ENCODE measurements at regions not wholly inside any gene's neighbourhood (a gene's known extent, or its start where the extent isn't known, plus 50 kb on each side); places are given as distances from the start of the nearest gene placed in this dataset.

DNA sequence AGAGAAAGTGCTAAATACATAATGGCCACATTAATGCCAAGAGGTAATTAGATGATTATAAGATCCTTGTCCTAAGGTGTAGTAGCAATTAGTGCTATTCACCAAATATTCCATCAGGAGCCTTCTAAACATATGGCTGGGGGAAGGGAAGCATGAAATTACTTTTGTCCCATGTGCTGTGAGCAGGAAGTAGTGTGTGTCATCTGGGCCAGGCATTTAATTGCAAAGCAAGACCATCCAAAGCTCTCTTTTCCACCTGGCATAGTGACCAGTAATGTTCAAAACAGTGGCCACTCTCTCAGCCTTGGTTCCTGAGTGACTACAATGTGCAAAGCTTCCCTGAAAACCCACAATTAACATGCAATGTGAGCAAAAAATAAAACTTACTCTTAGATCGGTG lies 144.2 kb upstream of the FAM241A start:
- intact Hi-C loops (cut with DNase I): no loop called here
- TF ChIP-seq, protein P1, sequence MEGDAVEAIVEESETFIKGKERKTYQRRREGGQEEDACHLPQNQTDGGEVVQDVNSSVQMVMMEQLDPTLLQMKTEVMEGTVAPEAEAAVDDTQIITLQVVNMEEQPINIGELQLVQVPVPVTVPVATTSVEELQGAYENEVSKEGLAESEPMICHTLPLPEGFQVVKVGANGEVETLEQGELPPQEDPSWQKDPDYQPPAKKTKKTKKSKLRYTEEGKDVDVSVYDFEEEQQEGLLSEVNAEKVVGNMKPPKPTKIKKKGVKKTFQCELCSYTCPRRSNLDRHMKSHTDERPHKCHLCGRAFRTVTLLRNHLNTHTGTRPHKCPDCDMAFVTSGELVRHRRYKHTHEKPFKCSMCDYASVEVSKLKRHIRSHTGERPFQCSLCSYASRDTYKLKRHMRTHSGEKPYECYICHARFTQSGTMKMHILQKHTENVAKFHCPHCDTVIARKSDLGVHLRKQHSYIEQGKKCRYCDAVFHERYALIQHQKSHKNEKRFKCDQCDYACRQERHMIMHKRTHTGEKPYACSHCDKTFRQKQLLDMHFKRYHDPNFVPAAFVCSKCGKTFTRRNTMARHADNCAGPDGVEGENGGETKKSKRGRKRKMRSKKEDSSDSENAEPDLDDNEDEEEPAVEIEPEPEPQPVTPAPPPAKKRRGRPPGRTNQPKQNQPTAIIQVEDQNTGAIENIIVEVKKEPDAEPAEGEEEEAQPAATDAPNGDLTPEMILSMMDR (IDR thresholded peaks at IDR 0.05): no peak
- H3K9me3 ChIP-seq: no peaks in the 10 kb centered on the region

DNA sequence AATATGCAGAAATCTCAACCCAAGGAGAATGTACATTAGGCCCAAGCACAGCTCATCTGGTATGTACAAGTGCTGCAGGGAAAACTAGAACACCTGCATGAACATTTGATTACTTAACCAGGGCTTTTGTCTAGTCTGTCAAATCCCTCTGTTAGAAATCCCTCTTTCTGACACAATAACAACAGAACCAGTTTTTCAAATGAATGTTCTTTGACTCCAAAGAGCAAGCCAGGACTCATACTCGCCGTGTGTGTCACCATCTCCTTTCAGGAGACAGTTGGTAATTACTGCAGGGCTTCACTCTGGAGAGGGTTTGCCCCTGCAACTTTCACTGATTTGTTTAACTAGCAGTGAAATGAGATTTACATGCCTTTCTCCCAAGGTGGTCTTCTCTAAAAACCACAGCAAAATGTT lies 143.0 kb upstream of the FAM241A start:
- Histone ChIP-seq H3K4me1 (no peaks in the 10 kb centered on the region), H3K4me3 (no peak overlapping the region), H3K27ac (no peak overlapping the region), H3K36me3 (no peaks in the 10 kb centered on the region), H3K27me3 (no peaks in the 10 kb centered on the region), H3K9me3 (no peaks in the 10 kb centered on the region)
- no peak for DNase-seq (ENCODE audit: low spot score in 2 of 2)
- intact Hi-C loops (cut with DNase I): no loop called here
- TF ChIP-seq, protein P1 (IDR thresholded peaks at IDR 0.05): no peak

More for the DNA sequence above, 144.2 kb upstream of the FAM241A start:
- Histone ChIP-seq H3K4me1 (no peaks in the 10 kb centered on the region), H3K36me3 (no peaks in the 10 kb centered on the region), H3K27me3 (no peaks in the 10 kb centered on the region), H3K27ac (no peak overlapping the region), H3K4me3 (no peak overlapping the region)
- DNase-seq (ENCODE audit: low spot score in 2 of 2): no peak

DNA sequence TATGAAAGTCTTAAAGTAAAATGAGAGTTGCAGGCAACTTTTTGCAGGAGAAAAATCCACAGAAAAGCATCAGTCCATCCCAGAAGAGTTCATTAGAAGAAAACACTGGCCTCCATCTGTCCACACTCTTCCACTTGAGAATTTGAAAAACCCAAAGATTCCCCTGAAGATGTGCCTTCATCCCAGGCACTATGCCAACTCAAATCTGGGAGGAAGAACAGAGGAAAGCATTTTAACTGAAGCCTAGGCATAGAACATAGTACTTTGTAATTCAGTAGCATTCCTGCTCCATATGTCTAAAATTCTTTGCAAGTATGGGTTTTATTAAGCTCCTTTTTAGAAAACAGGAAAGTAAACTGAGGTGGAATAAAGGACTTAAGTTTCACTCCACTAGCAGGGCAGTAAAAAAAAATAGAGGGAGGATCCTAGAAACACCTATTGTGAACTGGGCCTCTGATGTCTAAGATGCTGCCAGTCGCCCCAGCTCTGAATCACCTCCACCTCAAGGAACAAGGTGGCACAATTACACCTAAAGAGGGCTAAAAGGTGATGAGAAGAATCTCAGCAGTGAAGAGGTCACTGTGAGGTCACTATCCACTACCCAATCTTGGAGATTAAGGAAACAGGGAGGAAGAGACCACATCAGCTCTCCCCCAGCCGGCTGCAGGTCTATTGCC lies 141.9 kb upstream of the FAM241A start:
- no peak overlapping the region for H3K4me3 ChIP-seq
- H3K36me3 ChIP-seq: no peaks in the 10 kb centered on the region
- TF ChIP-seq, protein P1 (IDR thresholded peaks at IDR 0.05): no peak
- DNase-seq (ENCODE audit: low spot score in 2 of 2): no peak
- no peaks in the 10 kb centered on the region for H3K27me3 ChIP-seq
- intact Hi-C loops (cut with DNase I): no loop called here
- H3K9me3 ChIP-seq: no peaks in the 10 kb centered on the region
- H3K27ac ChIP-seq: no peak overlapping the region
- H3K4me1 ChIP-seq: no peaks in the 10 kb centered on the region

DNA sequence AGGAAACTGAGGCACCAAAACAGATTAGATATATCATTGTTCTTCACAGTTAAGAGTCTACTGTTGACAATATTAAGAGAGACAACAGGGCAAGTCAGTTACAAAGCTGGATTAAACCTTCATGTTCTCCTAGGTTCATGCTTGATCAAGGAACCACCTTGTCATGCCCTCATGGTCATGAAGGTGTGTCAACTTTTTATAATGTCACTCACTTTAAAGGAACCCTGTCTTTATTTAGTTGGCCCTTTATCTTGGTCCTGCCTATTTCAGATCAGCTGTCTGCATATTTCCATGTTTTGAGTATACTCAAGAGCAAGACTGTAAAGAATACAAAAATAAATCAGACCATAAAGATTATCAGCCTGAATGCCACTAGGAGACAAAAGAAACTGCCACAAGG lies 140.2 kb upstream of the FAM241A start:
- no peak for DNase-seq (ENCODE audit: low spot score in 2 of 2)
- Histone ChIP-seq H3K36me3 (no peaks in the 10 kb centered on the region), H3K4me3 (no peak overlapping the region), H3K4me1 (no peaks in the 10 kb centered on the region), H3K27ac (no peak overlapping the region), H3K27me3 (no peaks in the 10 kb centered on the region), H3K9me3 (no peaks in the 10 kb centered on the region)
- intact Hi-C loops (cut with DNase I): no loop called here
- TF ChIP-seq, protein P1 (IDR thresholded peaks at IDR 0.05): no peak

DNA sequence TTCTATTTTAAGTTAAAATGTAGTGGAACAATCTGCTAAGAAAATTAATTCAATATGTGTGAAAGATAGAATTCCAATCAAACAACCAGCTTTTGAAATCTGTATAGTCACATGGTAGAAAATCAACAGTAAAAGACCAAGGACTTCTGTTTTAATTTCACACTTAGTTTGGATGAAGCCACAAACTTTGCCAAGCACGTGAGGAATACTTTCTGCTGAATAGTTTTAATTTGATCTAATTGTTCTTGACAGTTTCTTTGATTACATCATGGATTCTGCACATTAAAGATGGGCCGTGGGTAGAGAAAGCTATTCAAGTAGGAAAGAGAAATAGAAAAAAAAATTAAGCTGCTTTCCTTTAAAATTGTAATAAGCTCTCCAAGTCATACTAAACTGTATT lies 137.9 kb upstream of the FAM241A start:
- Histone ChIP-seq H3K27ac (no peak overlapping the region), H3K4me3 (no peak overlapping the region), H3K36me3 (no peaks in the 10 kb centered on the region), H3K27me3 (no peaks in the 10 kb centered on the region), H3K9me3 (no peaks in the 10 kb centered on the region), H3K4me1 (no peaks in the 10 kb centered on the region)
- DNase-seq (ENCODE audit: low spot score in 2 of 2): no peak
- intact Hi-C loops (cut with DNase I): no loop called here
- TF ChIP-seq, protein P1 (IDR thresholded peaks at IDR 0.05): no peak

DNA sequence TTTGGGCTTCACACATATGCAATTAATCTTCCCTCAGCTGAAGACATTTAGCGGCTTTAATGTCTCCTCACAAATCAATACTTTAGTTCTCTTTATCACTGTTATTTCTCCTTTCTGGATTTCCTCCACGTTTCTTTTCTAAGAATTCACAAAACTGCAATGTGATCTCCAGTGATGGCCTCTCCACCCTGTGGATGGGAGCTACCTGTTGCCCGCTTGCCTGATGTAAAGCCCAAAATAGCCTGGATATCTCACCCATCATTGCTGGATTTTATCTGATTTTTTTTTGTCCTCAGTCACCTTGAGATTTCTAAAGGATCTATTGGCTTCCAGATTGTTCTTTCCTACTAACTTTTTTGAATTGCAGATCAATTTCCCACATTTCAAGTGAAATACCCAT lies 129.3 kb upstream of the FAM241A start:
- no peaks in the 10 kb centered on the region for H3K4me1 ChIP-seq
- H3K36me3 ChIP-seq: no peaks in the 10 kb centered on the region
- no peaks in the 10 kb centered on the region for H3K27me3 ChIP-seq
- TF ChIP-seq, protein P1 (IDR thresholded peaks at IDR 0.05): no peak
- H3K9me3 ChIP-seq: no peaks in the 10 kb centered on the region
- no peak overlapping the region for H3K27ac ChIP-seq
- no peak for DNase-seq (ENCODE audit: low spot score in 2 of 2)
- no peak overlapping the region for H3K4me3 ChIP-seq
- intact Hi-C loops (cut with DNase I): no loop called here
